ENCODE measurements at regions not wholly inside any gene's neighbourhood (a gene's known extent, or its start where the extent isn't known, plus 50 kb on each side); places are given as distances from the start of the nearest gene placed in this dataset.

DNA sequence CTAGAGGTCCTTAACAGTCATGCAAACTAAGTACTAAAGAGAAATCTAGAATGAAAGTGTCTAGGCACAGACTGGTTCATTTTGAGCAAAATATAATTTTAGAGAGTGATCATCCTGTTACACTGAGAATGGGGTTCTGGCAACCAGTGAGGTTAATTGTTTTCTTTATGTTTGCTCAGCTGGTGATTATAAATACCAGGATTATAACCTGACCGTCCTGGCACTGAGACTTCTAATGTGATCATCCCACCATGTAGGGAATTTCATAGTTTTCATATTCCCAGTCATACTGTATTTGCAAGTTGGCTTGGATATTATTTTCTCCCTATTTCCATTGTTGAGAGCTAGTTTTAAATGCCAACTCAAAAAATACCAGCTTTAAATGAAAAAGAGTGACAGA is 852.5 kb upstream of the LRATD1 start (continued):
- TF ChIP-seq NANOG (IDR thresholded peaks at IDR 0.05; ENCODE audit: insufficient read depth, low read depth, low read length, poor library complexity, severe bottlenecking), result no peak
- no peak for TF ChIP-seq POLR2AphosphoS5 (IDR thresholded peaks at IDR 0.05; ENCODE audit: low read depth, low read length)

All from H1 (cell line).